HG02798 (cell line): ENCODE measurements at regions not wholly inside any gene's neighbourhood (a gene's known extent, or its start where the extent isn't known, plus 50 kb on each side); places are given as distances from the start of the nearest gene placed in this dataset.

ENCODE experiments used
- ATAC-seq: cut with Tn5 transposase; IDR thresholded peaks from one replicate; pipeline ENCODE4 v1.9.1; 2021; ENCODE audit warnings: mild to moderate bottlenecking; ENCODE audit not compliant: unreplicated experiment, poor library complexity

- ATAC-seq: no peak
Measured at GRCh38 chr9:13779106-13779505, 499.6 kb upstream of the MPDZ start.

GRCh38 chr9:13778631-13779030 lies 499.1 kb upstream of the MPDZ start:
- ATAC-seq: no peak

GRCh38 chr9:13770956-13771355 lies 491.5 kb upstream of the MPDZ start:
- no peak for ATAC-seq

GRCh38 chr9:13769641-13770040 lies 490.1 kb upstream of the MPDZ start:
- no peak for ATAC-seq

GRCh38 chr9:13769006-13769405 lies 489.5 kb upstream of the MPDZ start:
- ATAC-seq: no peak

- ATAC-seq: no peak
Measured at GRCh38 chr9:13762209-13762608, 482.7 kb upstream of the MPDZ start.

GRCh38 chr9:13759551-13759950 lies 480.1 kb upstream of the MPDZ start:
- ATAC-seq: no peak

- no peak for ATAC-seq
Measured at GRCh38 chr9:13758936-13759335, 479.4 kb upstream of the MPDZ start.

- ATAC-seq: no peak
Measured at GRCh38 chr9:13756943-13757342, 477.5 kb upstream of the MPDZ start.

GRCh38 chr9:13755551-13755950 lies 476.1 kb upstream of the MPDZ start:
- ATAC-seq: no peak

GRCh38 chr9:13750639-13751038 lies 471.1 kb upstream of the MPDZ start:
- no peak for ATAC-seq

- ATAC-seq: no peak
Measured at GRCh38 chr9:13750061-13750460, 470.6 kb upstream of the MPDZ start.

GRCh38 chr9:13746876-13747275 lies 467.4 kb upstream of the MPDZ start:
- no peak for ATAC-seq

GRCh38 chr9:13744261-13744901 lies 464.9 kb upstream of the MPDZ start:
- ATAC-seq: no peak

- ATAC-seq: no peak
Measured at GRCh38 chr9:13737885-13738284, 458.4 kb upstream of the MPDZ start.

GRCh38 chr9:13735181-13735580 lies 455.7 kb upstream of the MPDZ start:
- ATAC-seq: no peak

GRCh38 chr9:13734601-13735000 lies 455.1 kb upstream of the MPDZ start:
- no peak for ATAC-seq

GRCh38 chr9:13732290-13732689 lies 452.8 kb upstream of the MPDZ start:
- ATAC-seq: no peak

- ATAC-seq: no peak
Measured at GRCh38 chr9:13731637-13732036, 452.1 kb upstream of the MPDZ start.

- no peak for ATAC-seq
Measured at GRCh38 chr9:13729955-13730354, 450.5 kb upstream of the MPDZ start.

GRCh38 chr9:13728917-13729811 lies 449.7 kb upstream of the MPDZ start:
- no peak for ATAC-seq

- ATAC-seq: no peak
Measured at GRCh38 chr9:13728131-13728530, 448.6 kb upstream of the MPDZ start.
